ENCODE measurements at regions not wholly inside any gene's neighbourhood (a gene's known extent, or its start where the extent isn't known, plus 50 kb on each side); places are given as distances from the start of the nearest gene placed in this dataset.

DNA sequence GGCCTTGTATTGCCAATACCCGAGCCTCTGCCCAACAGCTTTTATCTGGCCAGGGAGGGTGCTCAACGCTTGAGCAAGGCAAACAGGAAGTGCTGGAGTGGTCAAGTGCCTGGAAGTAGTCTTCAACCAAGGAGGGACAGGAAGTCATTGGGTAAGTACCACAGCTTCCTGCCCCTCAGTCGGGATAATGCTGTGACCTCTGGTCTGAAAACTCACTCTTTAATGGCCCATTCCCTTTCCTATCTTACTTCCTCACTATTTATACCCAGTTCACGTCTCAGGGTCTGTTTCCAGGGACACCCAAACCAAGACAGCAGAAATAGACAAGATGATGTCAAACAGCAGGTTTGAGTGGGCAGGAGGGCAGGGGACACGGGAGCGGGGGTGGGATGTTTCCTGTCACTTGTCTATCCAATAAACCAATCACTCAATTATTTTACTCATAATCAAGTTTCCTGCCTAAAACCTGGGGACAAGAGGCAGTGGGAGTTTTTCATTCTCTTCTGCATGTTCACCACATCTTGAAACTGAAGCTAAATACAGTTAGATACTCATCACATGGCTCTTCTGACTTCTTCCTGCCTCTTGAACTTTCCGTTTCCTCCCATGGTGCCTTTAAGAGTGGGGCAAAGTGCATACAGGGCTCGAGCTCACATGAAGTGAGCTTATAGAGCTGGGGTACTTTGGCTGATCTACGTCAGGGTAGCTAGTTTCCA lies 68.9 kb upstream of the CAB39 start:
- DNase-seq, result no peak

GRCh38 chr2:230644356-230644935 lies 68.2 kb upstream of the CAB39 start:
- no peak for DNase-seq

DNA sequence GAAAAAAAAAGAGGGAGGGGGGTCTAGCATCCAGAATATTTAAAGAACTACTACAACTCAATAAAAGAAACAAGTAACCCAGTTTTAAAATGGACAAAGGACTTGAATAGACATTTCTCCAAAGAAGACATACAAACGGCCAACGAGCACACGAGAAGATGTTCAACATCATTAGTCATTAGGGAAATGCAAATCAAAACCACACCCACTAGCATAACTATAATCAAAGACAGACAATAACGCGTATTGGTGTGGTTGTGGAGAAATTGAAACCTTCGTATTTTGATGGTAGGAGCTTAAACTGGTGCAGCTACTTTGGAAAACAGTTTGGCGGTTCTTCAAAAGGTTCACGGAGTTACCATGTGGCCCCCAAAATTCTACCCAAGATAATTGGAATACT lies 64.3 kb upstream of the CAB39 start:
- DNase-seq, result no peak

DNA sequence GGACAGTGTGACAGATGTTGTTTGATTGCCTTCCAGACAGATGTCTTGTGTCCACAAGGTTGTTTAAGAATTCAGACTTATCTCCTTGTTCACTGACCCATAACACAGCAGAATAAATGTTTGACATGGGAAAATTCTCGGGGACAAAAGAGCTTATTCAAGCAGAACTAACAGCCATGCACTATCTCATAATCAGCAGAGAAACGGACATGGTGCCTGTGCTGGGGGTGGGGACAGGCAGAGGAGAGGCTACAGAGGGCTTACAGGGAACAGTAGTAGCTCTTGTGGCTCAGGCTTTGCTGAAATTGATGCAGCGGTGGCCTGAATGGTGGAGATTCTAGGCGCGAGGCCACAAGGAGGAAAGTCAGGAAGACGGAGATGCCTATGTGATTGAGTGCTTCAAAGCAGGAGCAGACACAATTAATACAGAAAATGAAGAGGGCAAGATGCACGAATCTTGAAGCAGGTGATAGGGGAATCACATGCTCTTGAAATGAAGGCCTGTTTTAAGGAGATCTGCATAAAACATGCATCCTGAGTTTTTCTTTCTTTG lies 62.0 kb upstream of the CAB39 start:
- peak; percentile 51 for DNase-seq

DNA sequence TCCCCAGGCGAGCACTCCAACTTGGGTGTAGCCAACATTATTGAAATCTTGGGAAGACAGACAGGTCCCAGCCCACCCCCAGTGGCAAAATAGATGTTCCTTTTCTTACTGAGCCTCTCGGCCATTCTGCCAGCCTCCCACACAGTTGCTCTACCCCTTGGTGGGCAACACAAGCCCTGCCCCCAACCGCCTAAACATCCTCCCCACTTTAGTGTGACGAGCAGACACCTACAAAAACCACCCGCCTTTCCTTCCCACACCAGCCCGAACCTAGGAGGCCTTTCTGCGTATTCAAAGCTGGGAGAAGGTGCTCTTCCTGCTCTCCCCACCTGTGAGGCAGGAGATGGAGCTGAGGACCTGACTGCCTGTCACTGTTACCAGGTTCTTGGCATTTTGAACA lies 58.6 kb upstream of the CAB39 start:
- no peak for DNase-seq

DNA sequence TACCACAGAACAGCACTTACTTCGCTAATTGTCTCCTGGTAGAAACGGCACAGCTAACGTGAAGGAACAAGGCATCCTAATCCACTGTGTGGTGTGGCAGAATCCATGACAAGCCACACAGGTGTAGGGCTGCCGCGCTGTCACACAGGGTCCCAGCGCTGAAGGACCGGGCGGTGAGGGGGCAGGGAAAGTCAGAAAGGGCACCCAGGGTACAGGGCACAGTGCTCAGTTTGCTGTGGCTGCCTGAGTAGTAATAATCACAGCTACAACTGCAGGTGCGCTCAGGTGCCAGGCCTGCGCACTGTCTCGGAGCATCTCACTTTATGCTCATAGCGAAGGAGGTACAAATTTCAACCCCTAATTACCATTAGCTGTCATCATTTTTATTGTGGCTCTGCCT lies 55.2 kb upstream of the CAB39 start:
- no peak for DNase-seq

GRCh38 chr2:230657906-230658305 lies 54.7 kb upstream of the CAB39 start:
- DNase-seq, result no peak

DNA sequence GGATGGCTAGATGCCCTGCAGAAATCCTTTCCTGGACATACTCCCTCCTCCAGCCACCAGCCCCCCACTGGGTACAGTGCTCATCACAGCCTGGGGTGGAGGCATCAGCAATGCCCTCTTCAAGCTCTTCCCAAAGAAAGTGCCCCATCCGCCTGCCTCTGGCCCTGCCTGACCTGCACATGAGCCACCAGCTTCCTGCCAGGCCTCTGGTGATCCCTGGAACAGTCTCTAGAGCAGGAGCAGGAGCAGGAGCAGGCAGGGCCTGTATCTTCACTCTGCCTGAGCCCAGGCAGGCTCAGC lies 54.1 kb upstream of the CAB39 start:
- DNase-seq, result no peak

DNA sequence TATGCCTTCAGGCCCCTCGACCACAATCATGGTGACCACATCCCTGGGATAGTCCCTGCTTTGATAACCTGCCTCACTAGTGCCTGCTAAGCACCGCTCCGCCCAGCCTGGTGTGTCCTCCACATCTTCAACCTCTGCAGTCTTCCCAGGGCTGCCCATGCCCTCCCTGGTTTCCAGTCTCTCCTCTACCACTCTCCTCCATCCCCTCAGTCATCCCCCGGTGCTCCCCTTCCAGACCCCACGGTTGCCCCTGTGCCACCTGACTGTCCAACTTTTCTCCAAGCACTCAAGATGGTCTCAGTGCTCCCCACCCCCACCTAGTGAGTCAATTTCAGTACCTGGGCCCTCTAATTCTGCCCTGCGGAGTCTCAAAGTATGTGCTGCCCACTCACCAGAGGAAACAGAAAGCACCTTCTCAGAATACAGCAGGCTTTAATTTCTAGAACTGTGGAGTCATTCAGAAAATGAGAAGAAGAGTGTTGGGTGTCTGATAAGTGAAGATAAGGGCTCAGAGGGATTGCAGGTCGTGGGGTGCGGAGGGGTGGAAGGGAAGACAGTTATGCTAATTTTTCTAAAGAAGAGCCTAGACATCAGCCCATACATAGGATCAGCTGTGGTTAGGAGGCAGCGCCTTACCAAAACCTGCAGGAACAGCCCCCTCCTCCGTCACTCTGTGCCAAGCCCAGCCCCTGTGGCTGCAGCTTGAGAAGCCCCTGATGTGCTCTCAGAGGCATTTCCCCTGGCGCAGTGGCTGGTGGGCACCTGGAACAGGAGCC lies 53.6 kb upstream of the CAB39 start:
- no peak for DNase-seq

DNA sequence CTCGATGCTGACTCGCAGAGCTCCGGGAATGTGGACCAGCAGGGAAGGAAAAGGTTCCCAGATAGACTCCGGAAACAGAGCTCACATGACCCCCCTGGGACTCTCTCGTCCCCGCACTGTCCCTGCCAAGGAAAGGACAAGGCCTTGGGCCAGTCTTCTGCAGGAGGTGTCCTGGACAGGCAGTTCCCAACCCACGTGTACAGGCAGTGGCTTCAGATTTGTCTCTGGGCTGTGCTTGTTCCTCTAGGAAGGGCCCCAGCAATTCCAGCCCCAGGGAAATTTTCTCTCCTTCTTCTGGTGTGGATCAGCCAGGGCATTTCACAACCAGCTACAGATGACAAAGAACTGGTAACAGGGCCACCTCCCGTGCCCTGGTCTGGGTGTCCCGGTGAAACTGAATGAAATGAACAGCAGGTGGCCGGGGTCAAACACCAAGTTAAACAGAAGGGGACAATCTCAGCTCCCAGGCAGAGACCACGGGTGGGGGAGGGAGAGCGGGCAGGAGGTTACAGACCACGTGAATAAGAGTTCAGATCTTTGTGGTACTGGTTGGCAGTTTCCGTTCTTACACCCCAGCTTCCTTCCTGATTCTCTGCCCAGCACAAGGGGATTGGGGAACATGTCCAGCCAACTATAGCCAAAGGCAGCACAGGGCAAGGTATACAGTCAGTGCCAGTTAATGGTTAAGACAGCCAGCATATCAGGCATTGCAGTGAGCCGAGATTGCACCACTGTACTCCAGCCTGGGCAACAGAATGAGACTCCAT lies 52.2 kb upstream of the CAB39 start:
- DNase-seq, result no peak

DNA sequence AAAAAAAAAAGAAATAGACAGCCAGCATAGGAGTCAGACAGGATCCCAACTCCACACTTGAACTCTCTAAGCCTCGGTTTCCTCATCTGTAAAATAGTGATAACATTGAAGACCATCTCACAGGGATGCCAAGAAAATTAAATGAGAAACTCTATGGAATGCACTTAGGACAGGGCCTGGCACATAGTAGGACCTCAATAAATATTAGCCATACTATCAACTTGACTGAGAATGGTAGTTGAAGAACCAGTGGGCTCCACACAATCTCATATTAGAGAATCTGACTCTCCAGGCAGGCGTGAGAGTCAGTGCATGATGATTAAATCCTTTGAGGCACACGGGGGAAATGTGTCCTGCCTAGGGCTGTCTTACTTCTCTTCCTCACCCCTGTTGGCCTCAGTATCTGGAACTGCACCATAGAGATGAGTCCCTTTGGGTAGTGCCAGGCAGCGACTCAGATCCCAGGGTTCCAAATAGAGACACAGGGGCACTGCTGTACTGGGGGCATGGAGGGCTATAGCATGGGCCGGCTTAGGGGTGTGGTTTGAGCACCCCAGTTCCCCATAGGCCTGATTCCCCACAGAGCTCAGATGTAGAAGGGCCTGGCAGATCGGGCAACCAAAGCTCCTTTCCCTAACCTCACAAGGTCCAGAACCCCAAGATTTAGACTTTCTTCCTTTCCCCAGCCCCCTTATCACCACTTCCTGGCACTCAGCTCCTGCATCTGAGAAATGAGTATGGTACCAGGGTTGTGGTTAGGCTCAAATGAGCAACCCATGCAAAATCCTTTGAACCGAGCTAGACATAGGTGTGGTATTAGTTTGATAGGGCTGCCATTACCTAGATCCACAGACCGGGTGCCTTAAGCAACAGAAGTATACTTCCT lies 51.3 kb upstream of the CAB39 start:
- DNase-seq, result no peak

Data from kidney glomerular epithelial cell (primary cell).